HG03354 (cell line): ENCODE measurements at regions not wholly inside any gene's neighbourhood (a gene's known extent, or its start where the extent isn't known, plus 50 kb on each side); places are given as distances from the start of the nearest gene placed in this dataset.

Experiments used
- ATAC-seq: cut with Tn5 transposase; IDR thresholded peaks from one replicate; pipeline ENCODE4 v1.9.1; 2021; ENCODE audit warnings: mild to moderate bottlenecking; ENCODE audit not compliant: unreplicated experiment, poor library complexity, severe bottlenecking

DNA sequence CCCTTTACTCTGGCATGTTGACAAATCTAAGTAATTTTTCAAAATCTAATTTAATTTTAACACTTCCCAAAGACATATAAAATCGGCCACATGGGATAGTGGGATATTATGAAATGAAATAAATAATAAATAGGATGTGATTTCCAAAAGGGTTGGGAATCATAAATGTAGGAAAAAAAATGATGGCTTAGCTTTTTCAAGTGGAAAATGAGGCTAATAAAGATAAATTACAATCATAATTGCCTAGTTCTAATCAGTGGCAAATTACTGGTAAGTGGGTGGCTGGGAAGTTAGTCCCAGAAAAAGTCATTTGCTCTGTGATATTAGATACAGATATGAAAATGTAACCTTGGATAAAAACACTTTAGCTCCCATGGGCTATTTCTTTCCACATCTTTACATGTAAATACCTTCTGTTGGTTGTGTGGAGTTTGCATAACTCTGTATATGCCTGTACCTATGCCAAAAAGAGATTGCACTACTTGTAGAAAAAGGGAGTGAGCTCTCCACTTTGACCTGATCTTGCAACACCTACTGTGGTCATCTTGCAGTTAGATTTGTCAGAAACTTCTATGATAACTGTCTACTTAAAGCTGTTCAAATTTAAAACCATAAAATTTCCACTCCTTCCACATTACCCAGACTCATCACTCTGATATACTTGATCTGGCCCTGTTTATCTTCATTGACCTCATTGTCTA lies 284.6 kb upstream of the KAZN start:
- ATAC-seq, result no peak

- ATAC-seq, result no peak
These were observed 279.7 kb upstream of the KAZN start for GRCh38 chr1:14318830-14319229.

- ATAC-seq, result no peak
These were observed 278.0 kb upstream of the KAZN start for GRCh38 chr1:14320518-14320917.

DNA sequence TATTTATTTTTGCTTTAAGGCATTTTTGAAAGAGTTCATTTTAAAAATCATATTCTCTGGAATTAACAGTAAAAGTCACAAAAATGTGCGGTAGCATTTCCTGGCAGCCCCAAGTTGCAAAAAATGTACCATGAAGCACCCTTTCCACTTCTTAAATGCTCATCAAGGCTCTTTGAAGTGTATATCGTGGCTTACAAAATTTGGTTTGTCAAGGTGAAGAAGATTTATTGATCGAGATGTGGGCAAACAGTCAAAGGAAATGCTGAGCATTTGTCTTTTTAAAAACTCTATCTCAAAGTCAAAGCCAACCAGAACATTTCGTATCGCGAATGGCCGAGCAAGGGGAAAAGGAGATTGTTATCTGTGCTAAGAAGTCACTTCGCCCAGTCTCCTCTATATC lies 277.5 kb upstream of the KAZN start:
- ATAC-seq, result no peak

DNA sequence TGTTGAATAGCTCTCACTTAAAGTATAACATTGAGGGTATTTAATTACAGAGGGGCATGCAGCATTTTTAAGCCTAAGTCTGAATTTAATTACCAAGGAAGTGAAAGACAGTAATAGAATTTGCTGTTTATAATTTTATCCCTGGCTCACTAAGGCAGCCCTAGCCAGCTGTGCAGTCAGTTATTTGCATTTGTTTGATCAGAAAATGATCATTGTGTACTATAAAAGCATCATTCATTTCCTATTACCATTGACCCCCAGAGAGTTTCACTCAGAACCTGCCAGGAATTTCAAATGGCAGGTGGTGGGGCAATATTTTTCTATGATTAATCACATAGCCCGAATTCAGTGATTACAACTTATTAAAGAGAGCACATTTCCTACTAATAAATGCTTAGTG lies 277.1 kb upstream of the KAZN start:
- ATAC-seq, result no peak

- ATAC-seq, result no peak
These were observed 274.8 kb upstream of the KAZN start for GRCh38 chr1:14323568-14324247.

GRCh38 chr1:14324248-14324630 lies 274.2 kb upstream of the KAZN start:
- ATAC-seq, result no peak

DNA sequence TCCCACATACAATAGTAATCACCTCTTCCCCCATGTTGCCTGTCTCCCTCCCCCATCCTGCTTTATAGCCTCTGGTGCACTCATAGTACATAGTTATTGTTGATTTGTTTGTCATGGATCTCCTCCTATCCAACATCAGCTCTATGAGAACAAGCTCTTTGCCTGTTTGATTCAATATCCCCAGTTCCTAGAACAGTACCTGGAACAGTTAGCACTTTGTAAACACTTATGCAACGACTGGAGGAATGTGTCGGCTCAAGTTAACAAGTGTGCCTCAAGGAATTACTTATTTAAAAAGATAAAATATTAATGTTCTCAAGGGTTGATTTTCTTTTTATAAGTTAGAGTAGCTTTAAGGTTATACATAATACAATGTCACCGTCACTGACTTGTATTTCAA lies 271.6 kb upstream of the KAZN start:
- ATAC-seq, result no peak

- no peak for ATAC-seq
These were observed 269.8 kb upstream of the KAZN start for GRCh38 chr1:14328685-14329084.

DNA sequence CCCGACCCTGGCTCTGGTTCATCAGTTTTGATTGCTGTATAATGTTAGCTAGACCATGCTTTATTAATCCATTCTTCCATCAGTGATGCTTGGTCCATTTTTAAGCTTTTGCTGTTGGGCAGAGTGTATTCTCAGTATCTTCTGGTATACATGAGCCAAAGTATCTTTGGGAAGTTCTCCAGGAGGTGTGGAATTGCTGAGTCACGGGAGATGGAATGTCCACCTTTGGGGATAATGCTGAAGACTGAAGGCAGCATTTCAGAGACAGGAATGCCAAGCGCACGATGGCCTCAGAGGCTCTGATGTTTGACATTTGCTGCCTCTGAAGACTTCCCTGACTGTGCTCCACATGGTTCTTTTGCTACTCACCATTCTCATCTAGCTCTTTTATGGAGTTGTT lies 266.3 kb upstream of the KAZN start:
- no peak for ATAC-seq

GRCh38 chr1:14334336-14335176 lies 263.9 kb upstream of the KAZN start:
- ATAC-seq, result no peak

DNA sequence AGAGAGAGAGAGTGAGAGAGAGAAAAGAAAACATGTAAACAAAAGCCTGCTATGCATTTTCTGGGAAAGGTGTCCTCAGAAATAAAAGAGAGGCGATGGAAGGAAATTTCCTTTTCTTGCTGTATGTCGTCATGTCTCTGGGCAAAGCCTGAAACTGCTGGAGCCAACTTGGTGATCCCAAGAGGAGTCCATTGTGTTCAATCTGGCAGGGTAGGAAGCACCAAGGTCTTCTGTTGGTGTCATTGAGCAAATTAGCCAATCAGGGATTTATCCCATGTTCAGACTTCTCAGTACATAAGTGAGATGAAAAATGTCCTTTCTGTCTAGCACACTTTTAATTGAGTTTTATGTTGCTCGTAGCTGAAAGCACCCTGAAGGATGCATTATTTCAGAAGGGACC lies 260.0 kb upstream of the KAZN start:
- ATAC-seq, result no peak

DNA sequence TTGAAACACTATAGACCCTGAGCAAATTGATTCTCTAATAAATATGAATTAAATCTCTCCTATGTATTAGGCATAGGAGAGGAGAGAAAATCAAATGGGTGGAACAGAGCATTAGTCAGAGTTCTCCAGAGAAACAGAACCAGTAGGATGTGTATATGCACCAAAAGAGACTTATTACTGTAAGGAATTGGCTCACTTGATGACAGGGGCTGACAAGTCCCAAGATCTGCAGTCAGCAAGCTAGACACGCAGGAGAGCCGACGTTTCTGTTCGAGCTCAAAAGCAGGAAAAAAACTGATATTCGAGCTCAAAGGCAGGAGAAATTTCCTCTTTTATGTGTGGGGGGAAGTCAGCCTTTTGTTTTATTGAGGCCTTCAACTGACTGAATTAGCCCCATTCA lies 259.2 kb upstream of the KAZN start:
- ATAC-seq, result no peak

DNA sequence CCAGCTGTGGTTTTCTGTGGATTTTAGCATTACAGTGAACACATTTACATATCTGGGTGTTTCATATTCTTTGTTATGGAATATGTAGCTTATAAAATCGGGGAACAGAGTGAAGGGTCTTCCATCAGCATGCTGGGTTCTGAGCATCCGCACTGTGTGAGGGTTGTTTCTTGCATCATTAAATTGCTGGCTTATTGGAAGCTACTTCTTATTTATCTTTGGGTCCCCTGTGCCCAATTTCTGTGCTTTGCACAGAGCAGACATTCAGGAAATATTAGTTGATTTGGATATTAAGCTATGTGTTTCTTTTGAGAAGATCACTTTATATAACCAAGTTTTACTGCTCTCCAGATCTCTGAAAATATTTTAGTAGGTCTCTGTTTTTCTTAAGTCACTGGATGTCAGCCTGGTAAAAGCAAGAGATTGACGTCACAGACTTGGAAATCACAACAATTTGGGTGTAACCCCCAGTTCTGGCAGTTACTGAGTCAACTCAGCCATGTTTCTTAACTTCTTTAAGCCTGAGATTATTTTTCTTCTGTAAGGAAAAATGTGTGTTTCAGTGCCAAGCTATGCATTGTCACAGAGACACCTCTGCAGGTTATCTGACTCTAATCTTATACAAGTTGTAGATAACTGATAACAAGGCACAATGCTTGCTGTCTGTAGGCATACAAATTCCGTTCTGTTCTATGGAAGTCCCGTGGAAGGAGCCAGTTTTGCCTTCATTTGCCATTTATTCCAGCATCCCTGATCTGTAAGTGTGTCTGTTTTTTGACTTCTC lies 258.3 kb upstream of the KAZN start:
- no peak for ATAC-seq

- no peak for ATAC-seq
These were observed 257.3 kb upstream of the KAZN start for GRCh38 chr1:14341147-14341546.

DNA sequence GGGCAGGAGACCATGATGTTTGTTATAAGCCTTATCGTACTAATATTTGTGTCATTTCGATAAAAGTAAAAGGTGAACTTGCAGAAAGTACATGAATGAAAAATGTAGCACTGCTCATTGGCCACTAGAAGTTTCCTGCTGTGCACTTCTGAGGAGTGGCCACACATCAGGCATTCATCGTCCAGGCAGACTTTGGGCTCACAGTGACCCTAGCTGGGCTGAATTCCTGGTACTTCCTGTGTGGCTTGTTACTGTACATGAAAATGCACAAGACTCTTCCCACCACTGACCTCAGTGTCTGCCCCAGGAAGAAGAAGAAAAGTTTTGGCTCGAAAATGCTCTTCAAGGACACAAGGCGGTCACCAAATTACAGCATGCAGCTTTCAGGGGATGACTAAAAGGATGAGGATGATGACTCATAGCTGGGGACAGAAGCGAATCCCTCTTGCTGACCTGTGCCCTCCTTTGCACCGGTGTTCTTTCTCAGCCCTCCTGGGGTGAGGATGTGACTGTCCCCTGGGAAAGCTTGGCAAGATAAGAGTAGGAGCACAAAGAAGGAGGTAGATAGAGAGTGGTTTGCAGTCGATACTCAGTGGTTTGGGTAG lies 252.4 kb upstream of the KAZN start:
- ATAC-seq, result no peak

DNA sequence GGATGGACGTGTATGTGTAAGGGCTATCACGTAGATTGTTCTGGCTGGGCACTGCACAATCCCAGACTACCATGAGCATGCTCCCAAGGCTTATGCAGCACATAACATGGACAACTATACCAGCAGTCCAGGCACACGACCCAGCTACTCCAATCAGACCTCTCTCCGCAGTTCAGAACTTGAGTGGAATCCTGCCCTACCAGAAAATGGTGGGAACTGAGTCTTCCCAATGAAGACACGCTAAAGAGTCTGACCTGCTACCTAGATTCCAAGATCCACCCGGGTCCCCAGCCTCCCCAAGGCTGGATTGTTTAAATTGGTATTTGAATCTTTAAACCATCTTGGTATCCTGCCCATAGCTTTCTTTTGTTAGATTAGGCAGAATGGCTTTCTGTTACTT lies 251.3 kb upstream of the KAZN start:
- no peak for ATAC-seq

DNA sequence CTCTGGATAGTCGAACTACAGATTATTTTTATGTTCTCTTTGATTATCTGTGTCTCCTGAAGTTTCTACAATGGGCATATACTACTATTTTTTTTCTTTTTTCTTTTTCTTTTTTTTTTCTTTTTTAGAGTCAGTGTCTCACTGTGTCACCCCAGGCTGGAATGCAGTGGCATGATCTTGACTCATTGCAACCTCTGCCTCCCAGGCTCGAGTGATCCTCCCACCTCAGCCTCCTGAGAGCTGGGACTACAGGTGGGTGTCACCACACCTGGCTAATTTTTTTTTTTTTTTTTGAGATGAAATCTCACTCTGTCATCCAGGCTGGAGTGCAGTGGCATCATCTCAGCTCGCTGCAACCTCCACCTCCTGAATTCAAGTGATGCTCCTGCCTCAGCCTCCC lies 250.7 kb upstream of the KAZN start:
- ATAC-seq, result no peak

GRCh38 chr1:14350197-14350596 lies 248.3 kb upstream of the KAZN start:
- no peak for ATAC-seq

DNA sequence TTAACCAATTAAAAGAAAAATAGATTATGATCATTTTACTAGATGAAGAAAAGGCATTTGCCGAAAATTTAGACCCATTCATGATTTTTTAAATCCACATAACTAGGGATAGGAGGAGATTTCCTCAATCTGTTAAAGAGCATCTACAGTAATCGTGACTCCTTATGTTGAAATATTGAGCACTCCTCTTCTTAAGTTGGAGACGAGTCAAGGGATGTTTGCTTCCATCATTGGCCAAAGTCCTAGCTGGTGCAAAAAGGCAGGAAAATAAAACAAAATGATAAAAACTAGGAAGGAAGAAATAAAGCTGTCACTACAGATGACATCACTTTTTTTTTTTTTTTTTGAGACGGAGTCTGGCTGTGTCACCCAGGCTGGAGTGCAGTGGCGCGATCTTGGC lies 245.6 kb upstream of the KAZN start:
- ATAC-seq, result no peak
